H1 (cell line): ENCODE measurements at regions not wholly inside any gene's neighbourhood (a gene's known extent, or its start where the extent isn't known, plus 50 kb on each side); places are given as distances from the start of the nearest gene placed in this dataset.

ENCODE experiments used
- CTCF ChIA-PET: fragments of 300-600 bp; sonication (Branson Sonifier 250); formaldehyde crosslinking; loops from one replicate; lab custom pipeline; 2021; ENCODE audit not compliant: partially characterized antibody; lab: Charles Lee
- POLR2A ChIA-PET: fragments of 300-600 bp; sonication (Branson Sonifier 250); formaldehyde crosslinking; loops from one replicate; lab custom pipeline; 2021; ENCODE audit warnings: inconsistent platforms; ENCODE audit not compliant: partially characterized antibody; lab: Charles Lee
- DNase-seq, 2 experiments: peaks; one replicate each; pipeline versions ENCODE4 v3.0.0 to v3.0.0-alpha.2; 2010 to 2022; ENCODE audit warnings: low spot score in 2 of 2, low read depth in 1 of 2, mixed read lengths in 1 of 2
- FAIRE-seq: peaks from 2 replicates; lab custom pipeline; 2011; peaks lifted over from hg19 to GRCh38; lab: Jason Lieb, UNC
- H2AFZ ChIP-seq: 2 replicates; pipeline ENCODE4 v1.8.1; 2012; ENCODE audit warnings: low read length, inconsistent platforms
- H2AK5ac ChIP-seq: 2 replicates; pipeline ENCODE4 v1.6.1; 2013; ENCODE audit warnings: low read depth, low read length
- H2BK120ac ChIP-seq: replicated peaks from 2 replicates; pipeline ENCODE3; 2013; ENCODE audit warnings: low read depth, low read length, inconsistent platforms
- H2BK12ac ChIP-seq: 2 replicates; pipeline ENCODE4 v1.6.1; 2013; ENCODE audit warnings: low read depth, low read length
- H2BK15ac ChIP-seq: 2 replicates; pipeline ENCODE4 v1.6.1; 2013; ENCODE audit warnings: low read length
- H2BK20ac ChIP-seq: 2 replicates; pipeline ENCODE4 v1.6.1; 2013; ENCODE audit warnings: low read length
- H2BK5ac ChIP-seq: 2 replicates; pipeline ENCODE4 v1.6.1; 2013; ENCODE audit warnings: low read depth, low read length
- H3K14ac ChIP-seq: 2 replicates; pipeline ENCODE4 v1.6.1; 2013; ENCODE audit warnings: inconsistent platforms; ENCODE audit not compliant: insufficient read length
- H3K18ac ChIP-seq: 2 replicates; pipeline ENCODE4 v1.6.1; 2013; ENCODE audit warnings: low read length; ENCODE audit errors: extremely low read depth
- H3K23ac ChIP-seq: 2 replicates; pipeline ENCODE4 v1.6.1; 2013; ENCODE audit warnings: inconsistent platforms; ENCODE audit not compliant: insufficient read length
- H3K23me2 ChIP-seq: 2 replicates; pipeline ENCODE4 v1.6.1; 2013; ENCODE audit warnings: low read depth, low read length
- H3K27ac ChIP-seq: 2 replicates; pipeline ENCODE4 v1.6.1; 2011; ENCODE audit warnings: low read depth, low read length, inconsistent platforms
- H3K27me3 ChIP-seq, 4 experiments: replicated peaks in 1 of 4; 1 replicate in 1 of 4; 2 replicates in 3 of 4; pipeline versions ENCODE4 v1.6.1 to v1.8.1; 2011 to 2013; ENCODE audit warnings: low read length in 3 of 4, mild to moderate bottlenecking in 3 of 4, inconsistent platforms in 2 of 4, mixed read lengths in 2 of 4, moderate library complexity in 1 of 4; ENCODE audit not compliant: control insufficient read depth in 3 of 4, insufficient read depth in 3 of 4; ENCODE audit errors: extremely low read depth in 1 of 4
- H3K36me3 ChIP-seq, 4 experiments: 2 replicates each; pipeline versions ENCODE4 v1.6.1 to v1.8.1; 2011 to 2013; ENCODE audit warnings: mild to moderate bottlenecking in 4 of 4, low read length in 3 of 4, moderate library complexity in 2 of 4, control low read depth in 1 of 4, inconsistent platforms in 1 of 4; ENCODE audit not compliant: insufficient read depth in 4 of 4, control insufficient read depth in 2 of 4
- H3K4ac ChIP-seq: replicated peaks from 2 replicates; pipeline ENCODE3; 2013; ENCODE audit warnings: low read length, low read depth, mixed read lengths, inconsistent platforms; ENCODE audit not compliant: insufficient read length
- H3K4me1 ChIP-seq, 4 experiments: replicated peaks in 1 of 4; 1 replicate in 1 of 4; 2 replicates in 3 of 4; pipeline versions ENCODE4 v1.6.1 to v1.8.1; 2011 to 2013; ENCODE audit warnings: low read length in 3 of 4, inconsistent platforms in 2 of 4, mixed read lengths in 1 of 4; ENCODE audit not compliant: insufficient read depth in 4 of 4, control insufficient read depth in 3 of 4
- H3K4me2 ChIP-seq, 2 experiments: 2 replicates each; pipeline versions ENCODE4 v1.6.1 to v1.8.1; 2011 to 2013; ENCODE audit warnings: low read depth in 2 of 2, low read length in 2 of 2, control low read depth in 1 of 2, inconsistent platforms in 1 of 2, mild to moderate bottlenecking in 1 of 2; ENCODE audit not compliant: insufficient read depth in 1 of 2
- H3K4me3 ChIP-seq, 4 experiments: fragments of 200-600, 300-600 bp in 1 of 4; sonication (generic), shearing (Covaris generic), sonication (Bioruptor Twin) in 1 of 4; 2 replicates each; pipeline versions ENCODE4 v1.5.1 to v1.8.1; 2011 to 2016; ENCODE audit warnings: low read length in 4 of 4, low read depth in 3 of 4, control low read depth in 2 of 4, inconsistent platforms in 2 of 4, mild to moderate bottlenecking in 2 of 4, mixed read lengths in 1 of 4, moderate library complexity in 1 of 4; ENCODE audit not compliant: insufficient read depth in 2 of 4; ENCODE audit errors: extremely low read depth in 1 of 4
- H3K56ac ChIP-seq: replicated peaks from 2 replicates; pipeline ENCODE3; 2013; ENCODE audit warnings: low read depth, mild to moderate bottlenecking, mixed read lengths, low read length, inconsistent platforms; ENCODE audit not compliant: insufficient read length
- H3K79me1 ChIP-seq: 2 replicates; pipeline ENCODE4 v1.6.1; 2013; ENCODE audit warnings: low read depth, low read length, control low read depth
- H3K79me2 ChIP-seq, 2 experiments: 2 replicates each; pipeline versions ENCODE4 v1.6.1 to v1.8.1; 2012 to 2013; ENCODE audit warnings: low read length in 2 of 2, mild to moderate bottlenecking in 2 of 2, inconsistent platforms in 1 of 2; ENCODE audit not compliant: insufficient read depth in 2 of 2, control insufficient read depth in 1 of 2
- H3K9ac ChIP-seq, 4 experiments: replicated peaks in 1 of 4; 1 replicate in 1 of 4; 2 replicates in 3 of 4; pipeline versions ENCODE4 v1.6.1 to v1.8.1; 2011 to 2013; ENCODE audit warnings: low read depth in 3 of 4, low read length in 3 of 4, control low read depth in 2 of 4, mild to moderate bottlenecking in 2 of 4, moderate library complexity in 2 of 4, inconsistent platforms in 1 of 4; ENCODE audit errors: extremely low read depth in 1 of 4
- H3K9me3 ChIP-seq, 2 experiments: 2 replicates each; pipeline versions ENCODE4 v1.6.1 to v1.8.1; 2012 to 2013; ENCODE audit warnings: mild to moderate bottlenecking in 2 of 2, moderate library complexity in 2 of 2, control low read depth in 1 of 2, inconsistent platforms in 1 of 2, low read depth in 1 of 2, low read length in 1 of 2, mixed read lengths in 1 of 2; ENCODE audit not compliant: insufficient read depth in 2 of 2
- H4K20me1 ChIP-seq, 2 experiments: replicated peaks in 1 of 2; 2 replicates each; pipeline versions ENCODE3 to v1.8.1; 2011 to 2013; ENCODE audit warnings: inconsistent platforms in 2 of 2, low read length in 2 of 2, mild to moderate bottlenecking in 1 of 2; ENCODE audit not compliant: insufficient read depth in 2 of 2, control insufficient read depth in 1 of 2
- H4K5ac ChIP-seq: 2 replicates; pipeline ENCODE4 v1.6.1; 2013; ENCODE audit warnings: low read length, low read depth, mixed read lengths, inconsistent platforms; ENCODE audit not compliant: insufficient read length
- H4K8ac ChIP-seq: 2 replicates; pipeline ENCODE4 v1.8.0; 2013; ENCODE audit warnings: mild to moderate bottlenecking, moderate library complexity, low read length, inconsistent platforms; ENCODE audit not compliant: insufficient read depth; ENCODE audit errors: extremely low read depth
- H4K91ac ChIP-seq: replicated peaks from 2 replicates; pipeline ENCODE3; 2013; ENCODE audit warnings: low read length, mixed read lengths, inconsistent platforms; ENCODE audit not compliant: insufficient read length
- POLR2A ChIP-seq, 2 experiments: IDR thresholded peaks; 1 replicate in 1 of 2; 2 replicates in 1 of 2; pipeline ENCODE4 v1.6.1; 2011; ENCODE audit warnings: low read depth in 2 of 2, low read length in 2 of 2, mild to moderate bottlenecking in 2 of 2; ENCODE audit errors: control extremely low read depth in 1 of 2
- WGBS, 2 experiments: shearing (Covaris generic) in 1 of 2; methylation state at CpG; one replicate each; pipeline versions ENCODE4 v1.1.6 to v1.1.7; 2013 to 2015; ENCODE audit warnings: low lambda C conversion rate in 2 of 2, mixed read lengths in 2 of 2, inconsistent platforms in 1 of 2, low coverage in 1 of 2, missing lambda C conversion rate in 1 of 2; ENCODE audit not compliant: insufficient replicate concordance in 2 of 2, insufficient coverage in 1 of 2, insufficient read length in 1 of 2; ENCODE audit errors: extremely low coverage in 1 of 2, missing lambda C conversion rate in 1 of 2; 5-methylcytosine and 5-hydroxymethylcytosine counted together

- Histone ChIP-seq H3K79me1 (no peaks in the 10 kb centered on the region), H3K23ac (no peak overlapping the region), H2BK5ac (no peak overlapping the region), H4K8ac (no peak overlapping the region), H4K91ac (no peak overlapping the region), H3K36me3 (no peaks in the 10 kb centered on the region; a peak in 1 of 8 replicates), H3K4me2 (no peak overlapping the region), H3K9ac (no peak overlapping the region), H2AK5ac (no peak overlapping the region), H3K14ac (no peak overlapping the region), H3K27ac (no peak overlapping the region), H3K18ac (no peak overlapping the region), H4K20me1 (no peaks in the 10 kb centered on the region), H3K56ac (no peak overlapping the region), H3K9me3 (no peaks in the 10 kb centered on the region), H2AFZ (no peak overlapping the region), H4K5ac (no peak overlapping the region), H3K23me2 (no peaks in the 10 kb centered on the region), H3K4me3 (no peak overlapping the region), H2BK15ac (no peak overlapping the region), H3K4me1 (no peaks in the 10 kb centered on the region), H3K4ac (no peak overlapping the region), H2BK120ac (no peak overlapping the region), H2BK12ac (no peak overlapping the region), H3K79me2 (no peaks in the 10 kb centered on the region), H3K27me3 (no peaks in the 10 kb centered on the region), H2BK20ac (no peak overlapping the region)
- ChIA-PET CTCF (interaction anchor here (0.5 kb wide), 1 partner anchor 594 kb away, joined by 3 read pairs; no protein-coding TSS in a partner anchor), POLR2A (no interaction called here)
- DNase-seq (no peak), FAIRE-seq (no peak)
- WGBS, 2 experiments: 80% methylated on average over 1 of the region's 1 CpG; no CpG with 5 or more reads in 1 of the 2 experiments
- TF ChIP-seq POLR2A (IDR thresholded peaks at IDR 0.05; ENCODE audit: control extremely low read depth in 1 of 2, low read depth in 2 of 2, low read length in 2 of 2): no peak
Observed at GRCh38 chr1:192104852-192105251, 53.4 kb upstream of the RGS18 start.
